ENCODE measurements at regions not wholly inside any gene's neighbourhood (a gene's known extent, or its start where the extent isn't known, plus 50 kb on each side); places are given as distances from the start of the nearest gene placed in this dataset.

DNA sequence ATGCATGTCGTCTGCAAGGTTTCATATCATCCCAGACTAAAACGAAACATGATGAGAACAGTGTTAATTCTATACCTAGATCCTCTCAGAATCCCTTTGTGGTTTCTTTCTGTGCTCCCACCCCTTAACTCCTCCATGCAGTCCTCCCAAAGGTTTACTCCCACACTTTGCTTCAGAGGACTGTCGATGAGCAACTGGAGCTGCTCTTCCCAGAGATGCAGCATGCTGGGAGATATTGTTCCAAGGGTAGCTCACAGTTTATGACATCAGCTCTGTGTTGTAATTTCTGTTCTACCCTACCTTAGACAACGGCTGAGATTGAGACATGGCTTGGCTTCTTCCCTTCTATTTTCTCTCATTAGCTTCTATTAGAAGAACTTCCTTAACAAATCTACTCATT lies 313.0 kb upstream of the COL8A1 start:
- H3K4me2 ChIP-seq (ENCODE audit: low read length) = no peak overlapping the region
- no peak overlapping the region for H2BK120ac ChIP-seq (ENCODE audit: low read depth, low read length)
- no peak for DNase-seq
- H2BK5ac ChIP-seq (ENCODE audit: low read length) = no peak overlapping the region
- no peak overlapping the region for H3K4ac ChIP-seq (ENCODE audit: low read depth, low read length)
- no peak overlapping the region for H2AK5ac ChIP-seq (ENCODE audit: low read length)
- H3K9ac ChIP-seq (ENCODE audit: low read length) = no peak overlapping the region
- no CpG with 5 or more reads among the region's 4 CpGs for WGBS (ENCODE audit: extremely low coverage, insufficient coverage, low lambda C conversion rate)
- H3K79me2 ChIP-seq (ENCODE audit: control insufficient read depth, insufficient read depth, low read length) = no peaks in the 10 kb centered on the region
- H2BK15ac ChIP-seq (replicated peaks; ENCODE audit: low read depth) = no peak overlapping the region
- H4K8ac ChIP-seq (ENCODE audit: low read depth, low read length) = no peak overlapping the region
- no peaks in the 10 kb centered on the region for H3K36me3 ChIP-seq (ENCODE audit: control insufficient read depth, insufficient read depth, low read length)
- no peak overlapping the region for H3K4me3 ChIP-seq (ENCODE audit: low read length)
- H4K5ac ChIP-seq (ENCODE audit: low read length) = no peak overlapping the region
- no peak overlapping the region for H3K56ac ChIP-seq (ENCODE audit: low read length)
- no peaks in the 10 kb centered on the region for H3K79me1 ChIP-seq (ENCODE audit: low read length)
- H3K27ac ChIP-seq (ENCODE audit: low read depth, low read length) = no peak overlapping the region
- H3K4me1 ChIP-seq (ENCODE audit: control insufficient read depth, low read depth, low read length) = no peaks in the 10 kb centered on the region
- no peak overlapping the region for H3K23ac ChIP-seq (ENCODE audit: low read length)
- no peak overlapping the region for H3K18ac ChIP-seq (ENCODE audit: low read length)
- no peaks in the 10 kb centered on the region for H3K27me3 ChIP-seq (ENCODE audit: insufficient read depth, low read length, poor library complexity)

DNA sequence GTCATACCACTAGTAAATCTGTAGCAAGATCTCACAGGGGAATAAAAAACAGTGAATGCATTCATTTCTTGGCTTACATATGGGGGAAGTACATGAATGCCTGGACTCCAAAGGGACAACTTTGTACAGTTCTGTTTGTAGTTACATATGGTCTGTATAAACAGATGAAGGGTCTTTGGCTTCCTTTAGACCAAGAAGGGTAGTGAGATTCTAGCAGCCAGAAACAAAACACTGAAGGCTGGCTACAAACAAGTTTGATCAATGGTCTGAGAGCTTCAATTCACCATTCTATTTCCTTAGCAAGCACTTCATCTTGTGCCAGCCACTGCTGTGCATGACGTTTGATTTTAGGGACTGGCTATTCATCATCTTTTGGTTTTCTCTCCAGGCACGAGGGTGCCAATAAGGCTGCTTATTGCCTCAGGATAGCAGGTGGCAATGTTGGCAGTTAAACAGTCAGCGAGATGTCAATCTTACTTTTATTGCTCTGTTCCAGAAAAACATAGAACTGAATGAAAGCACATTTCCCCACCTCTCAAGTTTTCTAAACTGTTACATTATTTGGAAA lies 313.7 kb upstream of the COL8A1 start:
- no peak overlapping the region for H2AK5ac ChIP-seq (ENCODE audit: low read length)
- H3K4me3 ChIP-seq (ENCODE audit: low read length) = no peak overlapping the region
- no peaks in the 10 kb centered on the region for H3K27me3 ChIP-seq (ENCODE audit: insufficient read depth, low read length, poor library complexity)
- H3K9ac ChIP-seq (ENCODE audit: low read length) = no peak overlapping the region
- no peak overlapping the region for H2BK120ac ChIP-seq (ENCODE audit: low read depth, low read length)
- H3K36me3 ChIP-seq (ENCODE audit: control insufficient read depth, insufficient read depth, low read length) = no peaks in the 10 kb centered on the region
- no peak overlapping the region for H3K18ac ChIP-seq (ENCODE audit: low read length)
- H2BK15ac ChIP-seq (replicated peaks; ENCODE audit: low read depth) = no peak overlapping the region
- H3K4me2 ChIP-seq (ENCODE audit: low read length) = no peak overlapping the region
- no peak overlapping the region for H3K56ac ChIP-seq (ENCODE audit: low read length)
- WGBS (ENCODE audit: extremely low coverage, insufficient coverage, low lambda C conversion rate) = no CpG with 5 or more reads among the region's 3 CpGs
- DNase-seq = no peak
- no peak overlapping the region for H4K8ac ChIP-seq (ENCODE audit: low read depth, low read length)
- no peaks in the 10 kb centered on the region for H3K4me1 ChIP-seq (ENCODE audit: control insufficient read depth, low read depth, low read length)
- H3K27ac ChIP-seq (ENCODE audit: low read depth, low read length) = no peak overlapping the region
- no peaks in the 10 kb centered on the region for H3K79me2 ChIP-seq (ENCODE audit: control insufficient read depth, insufficient read depth, low read length)
- no peak overlapping the region for H3K4ac ChIP-seq (ENCODE audit: low read depth, low read length)
- no peak overlapping the region for H2BK5ac ChIP-seq (ENCODE audit: low read length)
- H3K79me1 ChIP-seq (ENCODE audit: low read length) = no peaks in the 10 kb centered on the region
- no peak overlapping the region for H3K23ac ChIP-seq (ENCODE audit: low read length)
- no peak overlapping the region for H4K5ac ChIP-seq (ENCODE audit: low read length)

DNA sequence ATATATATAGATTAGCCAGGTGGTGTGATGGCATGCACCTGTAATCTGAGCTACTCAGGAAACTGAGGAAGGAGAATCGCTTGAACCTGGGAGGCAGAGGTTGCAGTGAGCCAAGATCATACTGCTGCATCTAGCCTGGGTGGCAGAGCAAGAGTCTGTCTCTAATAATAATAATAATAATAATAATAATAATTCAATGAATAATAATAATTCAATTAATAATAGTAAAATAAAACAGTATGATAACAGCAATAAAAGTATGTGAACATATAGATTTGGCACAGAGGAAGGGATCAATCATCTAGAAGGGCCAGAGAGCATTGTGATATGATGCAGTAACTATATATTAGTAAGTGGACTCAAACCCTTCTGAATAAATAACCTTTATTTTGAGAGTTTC lies 314.5 kb upstream of the COL8A1 start:
- H3K9ac ChIP-seq (ENCODE audit: low read length) = no peak overlapping the region
- no peaks in the 10 kb centered on the region for H3K79me1 ChIP-seq (ENCODE audit: low read length)
- H3K79me2 ChIP-seq (ENCODE audit: control insufficient read depth, insufficient read depth, low read length) = no peaks in the 10 kb centered on the region
- H3K4ac ChIP-seq (ENCODE audit: low read depth, low read length) = no peak overlapping the region
- no peak overlapping the region for H4K5ac ChIP-seq (ENCODE audit: low read length)
- no peaks in the 10 kb centered on the region for H3K4me1 ChIP-seq (ENCODE audit: control insufficient read depth, low read depth, low read length)
- H3K27me3 ChIP-seq (ENCODE audit: insufficient read depth, low read length, poor library complexity) = no peaks in the 10 kb centered on the region
- no peaks in the 10 kb centered on the region for H3K36me3 ChIP-seq (ENCODE audit: control insufficient read depth, insufficient read depth, low read length)
- no peak overlapping the region for H2AK5ac ChIP-seq (ENCODE audit: low read length)
- no peak overlapping the region for H3K56ac ChIP-seq (ENCODE audit: low read length)
- no CpG with 5 or more reads among the region's 1 CpG for WGBS (ENCODE audit: extremely low coverage, insufficient coverage, low lambda C conversion rate)
- no peak overlapping the region for H4K8ac ChIP-seq (ENCODE audit: low read depth, low read length)
- no peak overlapping the region for H3K4me3 ChIP-seq (ENCODE audit: low read length)
- no peak overlapping the region for H2BK5ac ChIP-seq (ENCODE audit: low read length)
- no peak overlapping the region for H3K23ac ChIP-seq (ENCODE audit: low read length)
- H2BK15ac ChIP-seq (replicated peaks; ENCODE audit: low read depth) = no peak overlapping the region
- no peak overlapping the region for H2BK120ac ChIP-seq (ENCODE audit: low read depth, low read length)
- no peak overlapping the region for H3K27ac ChIP-seq (ENCODE audit: low read depth, low read length)
- H3K18ac ChIP-seq (ENCODE audit: low read length) = no peak overlapping the region
- no peak for DNase-seq
- no peak overlapping the region for H3K4me2 ChIP-seq (ENCODE audit: low read length)

DNA sequence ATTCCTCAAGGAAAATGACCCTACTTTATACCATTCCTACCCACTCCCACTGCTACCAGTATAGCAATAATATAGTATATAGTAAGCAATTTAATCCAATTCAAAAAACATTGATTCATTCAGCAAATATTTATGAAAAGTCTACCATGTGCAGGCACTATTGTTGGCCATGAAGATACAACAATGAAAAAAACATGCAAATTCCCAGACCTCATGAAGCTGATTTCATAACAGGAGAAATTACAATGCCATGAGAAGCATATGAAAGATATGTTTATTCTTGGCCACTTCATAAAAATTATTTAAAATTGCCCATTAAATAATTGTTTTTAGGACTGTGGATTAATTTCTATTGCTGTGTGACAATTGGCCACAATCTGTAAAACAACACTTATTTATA lies 315.8 kb upstream of the COL8A1 start:
- H2AK5ac ChIP-seq (ENCODE audit: low read length) = no peak overlapping the region
- H3K9ac ChIP-seq (ENCODE audit: low read length) = no peak overlapping the region
- no peak overlapping the region for H3K27ac ChIP-seq (ENCODE audit: low read depth, low read length)
- no peak overlapping the region for H3K4ac ChIP-seq (ENCODE audit: low read depth, low read length)
- no peak overlapping the region for H3K18ac ChIP-seq (ENCODE audit: low read length)
- no peaks in the 10 kb centered on the region for H3K79me1 ChIP-seq (ENCODE audit: low read length)
- DNase-seq = no peak
- H4K8ac ChIP-seq (ENCODE audit: low read depth, low read length) = no peak overlapping the region
- no peaks in the 10 kb centered on the region for H3K4me1 ChIP-seq (ENCODE audit: control insufficient read depth, low read depth, low read length)
- H4K5ac ChIP-seq (ENCODE audit: low read length) = no peak overlapping the region
- no peaks in the 10 kb centered on the region for H3K36me3 ChIP-seq (ENCODE audit: control insufficient read depth, insufficient read depth, low read length)
- H3K56ac ChIP-seq (ENCODE audit: low read length) = no peak overlapping the region
- no peak overlapping the region for H2BK5ac ChIP-seq (ENCODE audit: low read length)
- H3K79me2 ChIP-seq (ENCODE audit: control insufficient read depth, insufficient read depth, low read length) = no peaks in the 10 kb centered on the region
- H3K23ac ChIP-seq (ENCODE audit: low read length) = no peak overlapping the region
- no peak overlapping the region for H2BK120ac ChIP-seq (ENCODE audit: low read depth, low read length)
- no peak overlapping the region for H2BK15ac ChIP-seq (replicated peaks; ENCODE audit: low read depth)
- no peak overlapping the region for H3K4me2 ChIP-seq (ENCODE audit: low read length)
- H3K27me3 ChIP-seq (ENCODE audit: insufficient read depth, low read length, poor library complexity) = no peaks in the 10 kb centered on the region
- H3K4me3 ChIP-seq (ENCODE audit: low read length) = no peak overlapping the region

DNA sequence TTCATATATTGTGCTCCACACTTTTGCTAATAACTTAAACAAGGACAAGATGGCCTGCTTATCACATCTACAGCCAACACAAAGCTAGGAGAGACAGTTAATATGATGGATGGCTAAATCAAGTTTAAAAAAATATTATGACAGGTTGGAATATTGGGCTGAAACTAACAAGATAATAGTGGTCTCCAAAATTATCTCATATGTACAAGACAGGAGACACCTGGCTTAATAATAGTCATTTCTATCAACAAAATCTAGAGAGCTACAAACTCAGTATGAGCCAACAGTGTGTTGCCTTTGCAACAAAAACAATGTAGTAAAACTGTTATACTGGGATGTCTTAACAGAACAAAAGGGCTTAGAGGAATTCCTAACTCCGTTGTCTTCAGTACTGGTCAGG lies 317.1 kb upstream of the COL8A1 start:
- no peaks in the 10 kb centered on the region for H3K27me3 ChIP-seq (ENCODE audit: insufficient read depth, low read length, poor library complexity)
- H3K4me3 ChIP-seq (ENCODE audit: low read length) = no peak overlapping the region
- no peak overlapping the region for H3K4ac ChIP-seq (ENCODE audit: low read depth, low read length)
- H3K4me2 ChIP-seq (ENCODE audit: low read length) = no peak overlapping the region
- H3K56ac ChIP-seq (ENCODE audit: low read length) = no peak overlapping the region
- no peak overlapping the region for H4K8ac ChIP-seq (ENCODE audit: low read depth, low read length)
- no peaks in the 10 kb centered on the region for H3K4me1 ChIP-seq (ENCODE audit: control insufficient read depth, low read depth, low read length)
- no peaks in the 10 kb centered on the region for H3K36me3 ChIP-seq (ENCODE audit: control insufficient read depth, insufficient read depth, low read length)
- H2BK120ac ChIP-seq (ENCODE audit: low read depth, low read length) = no peak overlapping the region
- no peak overlapping the region for H4K5ac ChIP-seq (ENCODE audit: low read length)
- H3K9ac ChIP-seq (ENCODE audit: low read length) = no peak overlapping the region
- no peak overlapping the region for H2BK15ac ChIP-seq (replicated peaks; ENCODE audit: low read depth)
- H2BK5ac ChIP-seq (ENCODE audit: low read length) = no peak overlapping the region
- WGBS (ENCODE audit: extremely low coverage, insufficient coverage, low lambda C conversion rate) = no CpG with 5 or more reads among the region's 1 CpG
- no peaks in the 10 kb centered on the region for H3K79me1 ChIP-seq (ENCODE audit: low read length)
- DNase-seq = no peak
- H3K27ac ChIP-seq (ENCODE audit: low read depth, low read length) = no peak overlapping the region
- no peak overlapping the region for H2AK5ac ChIP-seq (ENCODE audit: low read length)
- no peak overlapping the region for H3K18ac ChIP-seq (ENCODE audit: low read length)
- H3K79me2 ChIP-seq (ENCODE audit: control insufficient read depth, insufficient read depth, low read length) = no peaks in the 10 kb centered on the region
- H3K23ac ChIP-seq (ENCODE audit: low read length) = no peak overlapping the region

DNA sequence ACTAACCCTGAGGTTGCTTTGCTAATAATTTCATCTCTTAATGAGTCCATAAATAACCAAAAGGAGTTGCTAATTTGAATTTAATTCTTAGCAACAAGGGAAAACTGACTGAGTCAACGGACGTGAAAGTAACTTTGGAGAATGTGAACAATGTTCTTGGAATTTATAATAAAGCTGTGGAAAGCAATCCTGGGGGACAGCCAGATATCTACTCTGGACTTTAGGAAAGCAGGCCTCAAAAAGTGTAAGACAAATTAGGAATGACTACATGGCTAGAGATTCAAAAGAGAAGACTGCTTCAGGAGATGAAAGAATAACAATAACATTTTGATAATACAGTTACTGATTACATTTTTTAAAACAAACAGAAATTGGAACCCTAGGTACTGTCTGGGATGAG lies 318.4 kb upstream of the COL8A1 start:
- Histone ChIP-seq H3K79me1 (ENCODE audit: low read length) (no peaks in the 10 kb centered on the region), H3K18ac (ENCODE audit: low read length) (no peak overlapping the region), H3K79me2 (ENCODE audit: control insufficient read depth, insufficient read depth, low read length) (no peaks in the 10 kb centered on the region), H2BK120ac (ENCODE audit: low read depth, low read length) (no peak overlapping the region), H3K23ac (ENCODE audit: low read length) (no peak overlapping the region), H3K9ac (ENCODE audit: low read length) (no peak overlapping the region), H3K4me3 (ENCODE audit: low read length) (no peak overlapping the region), H3K4me2 (ENCODE audit: low read length) (no peak overlapping the region), H3K27me3 (ENCODE audit: insufficient read depth, low read length, poor library complexity) (no peaks in the 10 kb centered on the region), H3K56ac (ENCODE audit: low read length) (no peak overlapping the region), H4K8ac (ENCODE audit: low read depth, low read length) (no peak overlapping the region), H2AK5ac (ENCODE audit: low read length) (no peak overlapping the region), H3K27ac (ENCODE audit: low read depth, low read length) (no peak overlapping the region), H2BK5ac (ENCODE audit: low read length) (no peak overlapping the region), H3K36me3 (ENCODE audit: control insufficient read depth, insufficient read depth, low read length) (no peaks in the 10 kb centered on the region), H3K4ac (ENCODE audit: low read depth, low read length) (no peak overlapping the region), H2BK15ac (replicated peaks; ENCODE audit: low read depth) (no peak overlapping the region), H4K5ac (ENCODE audit: low read length) (no peak overlapping the region), H3K4me1 (ENCODE audit: control insufficient read depth, low read depth, low read length) (no peaks in the 10 kb centered on the region)
- WGBS (ENCODE audit: extremely low coverage, insufficient coverage, low lambda C conversion rate) = no CpG with 5 or more reads among the region's 2 CpGs
- DNase-seq = no peak
